ENCODE measurements at regions not wholly inside any gene's neighbourhood (a gene's known extent, or its start where the extent isn't known, plus 50 kb on each side); places are given as distances from the start of the nearest gene placed in this dataset.

- TF ChIP-seq EZH2 (optimal IDR thresholded peaks at IDR 0.05; ENCODE audit: low read depth, low read length) = no peak
- TF ChIP-seq, protein P1, sequence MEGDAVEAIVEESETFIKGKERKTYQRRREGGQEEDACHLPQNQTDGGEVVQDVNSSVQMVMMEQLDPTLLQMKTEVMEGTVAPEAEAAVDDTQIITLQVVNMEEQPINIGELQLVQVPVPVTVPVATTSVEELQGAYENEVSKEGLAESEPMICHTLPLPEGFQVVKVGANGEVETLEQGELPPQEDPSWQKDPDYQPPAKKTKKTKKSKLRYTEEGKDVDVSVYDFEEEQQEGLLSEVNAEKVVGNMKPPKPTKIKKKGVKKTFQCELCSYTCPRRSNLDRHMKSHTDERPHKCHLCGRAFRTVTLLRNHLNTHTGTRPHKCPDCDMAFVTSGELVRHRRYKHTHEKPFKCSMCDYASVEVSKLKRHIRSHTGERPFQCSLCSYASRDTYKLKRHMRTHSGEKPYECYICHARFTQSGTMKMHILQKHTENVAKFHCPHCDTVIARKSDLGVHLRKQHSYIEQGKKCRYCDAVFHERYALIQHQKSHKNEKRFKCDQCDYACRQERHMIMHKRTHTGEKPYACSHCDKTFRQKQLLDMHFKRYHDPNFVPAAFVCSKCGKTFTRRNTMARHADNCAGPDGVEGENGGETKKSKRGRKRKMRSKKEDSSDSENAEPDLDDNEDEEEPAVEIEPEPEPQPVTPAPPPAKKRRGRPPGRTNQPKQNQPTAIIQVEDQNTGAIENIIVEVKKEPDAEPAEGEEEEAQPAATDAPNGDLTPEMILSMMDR (IDR thresholded peaks at IDR 0.05; ENCODE audit: low read length) = no peak
Observed at GRCh38 chr2:67050622-67051021, 346.5 kb upstream of the ETAA1 start.

All from MM.1S (cell line).